WERI-Rb-1 (cell line): ENCODE measurements at regions not wholly inside any gene's neighbourhood (a gene's known extent, or its start where the extent isn't known, plus 50 kb on each side); places are given as distances from the start of the nearest gene placed in this dataset.
A peak's percentile ranks its signal among the peaks of the same experiment; 100 is the strongest.

Experiments used
- DNase-seq: peaks from one replicate; pipeline ENCODE4 v3.0.0-alpha.2; 2020
- H3K27ac ChIP-seq: fragments of 250-450 bp; sonication (Bioruptor Pico); 2 replicates; pipeline ENCODE4 v1.5.1; 2020; ENCODE audit warnings: mild to moderate bottlenecking, moderate library complexity
- H3K27me3 ChIP-seq: fragments of 250-450 bp; sonication (Bioruptor Pico); 2 replicates; pipeline ENCODE4 v1.5.1; 2021; ENCODE audit warnings: mild to moderate bottlenecking, low read depth, moderate library complexity; ENCODE audit not compliant: insufficient read depth, severe bottlenecking
- H3K36me3 ChIP-seq: fragments of 250-450 bp; sonication (Bioruptor Pico); 2 replicates; pipeline ENCODE4 v1.5.1; 2020; ENCODE audit warnings: mild to moderate bottlenecking, moderate library complexity
- H3K4me3 ChIP-seq: 2 replicates; pipeline ENCODE4 v1.5.1; 2011; ENCODE audit warnings: low read depth, mild to moderate bottlenecking, control low read depth, low read length
- H3K9me3 ChIP-seq: fragments of 250-450 bp; sonication (Bioruptor Pico); 2 replicates; pipeline ENCODE4 v1.5.1; 2021; ENCODE audit warnings: mild to moderate bottlenecking, moderate library complexity; ENCODE audit not compliant: severe bottlenecking
- CTCF ChIP-seq: IDR thresholded peaks from 2 replicates; pipeline ENCODE4 v1.5.1; 2011; ENCODE audit warnings: low read depth, mild to moderate bottlenecking, control low read depth, inconsistent platforms, low read length

DNA sequence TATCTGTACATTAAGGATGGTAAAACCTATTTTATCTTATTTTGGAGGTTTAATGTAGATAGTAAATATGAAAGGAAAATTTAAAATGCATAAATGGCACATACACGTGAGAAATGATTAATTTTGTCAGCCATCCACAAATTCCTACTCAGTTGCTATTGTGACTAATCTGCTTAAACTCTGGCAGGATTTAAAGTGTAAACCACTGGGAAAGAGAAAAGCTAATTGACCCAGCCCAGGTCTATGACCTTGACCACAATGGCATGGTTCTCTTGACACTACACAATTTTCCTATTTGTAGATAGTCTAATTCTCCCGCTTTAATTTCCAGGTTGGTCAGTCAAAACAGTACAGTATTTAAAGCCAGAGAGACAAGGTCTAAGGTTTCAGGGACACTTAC is 459.0 kb upstream of the KLF4 start:
- Histone ChIP-seq H3K4me3 (no peak overlapping the region), H3K36me3 (no peaks in the 10 kb centered on the region), H3K9me3 (peaks cover 2% of the 10 kb centered on the region), H3K27me3 (peaks cover 18% of the 10 kb centered on the region), H3K27ac (no peak overlapping the region)
- TF ChIP-seq CTCF: no peak
- DNase-seq: no peak

GRCh38 chr9:107948086-107948485 is 458.5 kb upstream of the KLF4 start:
- no peak for TF ChIP-seq CTCF
- H3K27ac ChIP-seq: no peak overlapping the region
- no peaks in the 10 kb centered on the region for H3K36me3 ChIP-seq
- peaks cover 14% of the 10 kb centered on the region for H3K27me3 ChIP-seq
- DNase-seq: no peak
- no peak overlapping the region for H3K4me3 ChIP-seq
- H3K9me3 ChIP-seq: peaks cover 2% of the 10 kb centered on the region

DNA sequence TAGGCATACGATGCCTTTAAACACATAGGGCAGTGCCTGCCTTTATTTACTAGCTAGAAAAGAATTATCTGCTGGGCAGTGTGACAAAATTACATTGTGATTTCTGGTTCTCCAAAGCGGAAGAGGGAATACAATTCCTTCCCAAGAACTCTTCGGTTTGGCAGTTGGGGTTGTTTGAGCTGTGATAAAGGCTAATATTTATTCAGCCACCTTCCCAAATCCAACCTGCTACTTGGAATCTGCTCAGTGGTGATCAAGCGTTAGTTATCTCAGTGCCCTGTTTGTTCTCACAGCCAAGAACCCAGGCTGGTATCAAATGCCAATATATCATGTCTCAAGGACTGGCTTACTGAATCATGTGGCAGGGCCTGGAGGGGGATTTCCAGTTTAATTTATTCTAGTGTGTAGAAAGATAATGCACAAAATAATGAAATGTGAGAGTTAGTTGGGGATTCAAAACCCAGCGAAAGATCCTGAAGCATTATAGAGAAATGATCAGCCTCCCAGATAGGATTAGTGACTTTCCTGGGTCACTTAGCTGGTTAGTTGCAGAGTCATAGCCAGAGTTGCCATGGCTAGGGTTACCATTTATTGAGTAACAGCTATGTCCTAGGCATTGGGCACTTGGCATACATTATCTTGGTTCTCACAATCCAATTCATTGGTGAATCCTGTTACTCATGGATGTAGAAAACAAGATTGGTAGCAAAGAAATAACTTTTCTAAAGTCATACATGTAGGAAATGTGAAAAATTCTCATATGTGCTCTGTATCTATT is 457.0 kb upstream of the KLF4 start:
- Histone ChIP-seq H3K4me3 (no peak overlapping the region), H3K27ac (no peak overlapping the region), H3K36me3 (no peaks in the 10 kb centered on the region), H3K9me3 (no peaks in the 10 kb centered on the region), H3K27me3 (peaks cover 15% of the 10 kb centered on the region)
- no peak for TF ChIP-seq CTCF
- DNase-seq: no peak

- Histone ChIP-seq H3K4me3 (no peak overlapping the region), H3K36me3 (no peaks in the 10 kb centered on the region), H3K27me3 (peaks cover 19% of the 10 kb centered on the region), H3K9me3 (no peaks in the 10 kb centered on the region), H3K27ac (no peak overlapping the region)
- DNase-seq: no peak
- TF ChIP-seq CTCF: no peak
These were observed 456.4 kb upstream of the KLF4 start for GRCh38 chr9:107945961-107946360.

GRCh38 chr9:107945493-107945892 is 455.9 kb upstream of the KLF4 start:
- DNase-seq: no peak
- Histone ChIP-seq H3K9me3 (no peaks in the 10 kb centered on the region), H3K4me3 (no peak overlapping the region), H3K27me3 (peaks cover 20% of the 10 kb centered on the region), H3K36me3 (no peaks in the 10 kb centered on the region), H3K27ac (no peak overlapping the region)
- 0 out of 2 replicates have a peak, but pooled peaks have one; percentile 1 for TF ChIP-seq CTCF

DNA sequence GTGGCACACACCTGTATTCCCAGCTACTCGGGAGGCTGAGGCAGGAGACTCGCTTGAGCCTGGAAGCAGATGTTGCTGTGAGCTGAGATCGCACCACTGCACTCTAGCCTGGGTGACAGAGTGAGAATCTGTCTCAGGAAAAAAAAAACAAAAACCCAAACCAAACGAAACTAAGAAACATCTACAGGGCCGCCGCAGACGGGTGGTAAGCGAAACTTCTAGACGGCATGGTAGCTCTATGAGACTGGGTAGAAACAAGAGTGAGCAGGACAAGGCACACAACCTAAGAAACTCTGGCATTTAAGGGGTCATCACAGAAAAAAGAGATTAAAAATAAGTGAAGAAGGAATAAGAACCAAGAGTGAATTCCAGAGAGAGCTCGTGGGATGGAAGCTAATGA is 454.8 kb upstream of the KLF4 start:
- Histone ChIP-seq H3K36me3 (no peaks in the 10 kb centered on the region), H3K27ac (no peak overlapping the region), H3K27me3 (peaks cover 26% of the 10 kb centered on the region), H3K9me3 (no peaks in the 10 kb centered on the region), H3K4me3 (no peak overlapping the region)
- no peak for TF ChIP-seq CTCF
- DNase-seq: no peak
